Parathyroid adenoma (tissue), 2 donors: ENCODE measurements at regions not wholly inside any gene's neighbourhood (a gene's known extent, or its start where the extent isn't known, plus 50 kb on each side); places are given as distances from the start of the nearest gene placed in this dataset.

Source experiments
- H2AFZ ChIP-seq: fragments of 300-600 bp; sonication (generic); one replicate; pipeline ENCODE4 v1.7.0; 2017; ENCODE audit warnings: antibody characterized with exemption, mild to moderate bottlenecking
- H3K27ac ChIP-seq: fragments of 300-600 bp; sonication (generic); one replicate; pipeline ENCODE4 v1.7.0; 2017
- H3K27me3 ChIP-seq: fragments of 300-600 bp; sonication (generic); one replicate; pipeline ENCODE4 v1.7.0; 2017; ENCODE audit warnings: low read length; ENCODE audit not compliant: control insufficient read depth, insufficient read depth
- H3K36me3 ChIP-seq: fragments of 300-600 bp; sonication (generic); one replicate; pipeline ENCODE4 v1.7.0; 2017; ENCODE audit warnings: low read length; ENCODE audit not compliant: control insufficient read depth, insufficient read depth
- H3K4me1 ChIP-seq: fragments of 300-600 bp; sonication (generic); one replicate; pipeline ENCODE4 v1.7.0; 2017; ENCODE audit warnings: control low read depth
- H3K4me2 ChIP-seq: fragments of 300-600 bp; sonication (generic); one replicate; pipeline ENCODE4 v1.7.0; 2017; ENCODE audit warnings: low read length
- H3K4me3 ChIP-seq: fragments of 300-600 bp; sonication (generic); one replicate; pipeline ENCODE4 v1.7.0; 2017; ENCODE audit warnings: low read depth, low read length
- H3K79me2 ChIP-seq: fragments of 300-600 bp; sonication (generic); one replicate; pipeline ENCODE4 v1.7.0; 2017; ENCODE audit warnings: control low read depth
- H3K9ac ChIP-seq: fragments of 300-600 bp; sonication (generic); one replicate; pipeline ENCODE4 v1.7.0; 2017; ENCODE audit warnings: mild to moderate bottlenecking
- H3K9me3 ChIP-seq: fragments of 300-600 bp; sonication (generic); one replicate; pipeline ENCODE4 v1.7.0; 2017; ENCODE audit warnings: low read length; ENCODE audit not compliant: control insufficient read depth
- CTCF ChIP-seq: fragments of 300-600 bp; sonication (generic); IDR thresholded peaks from one replicate; pipeline ENCODE4 v1.7.0; 2017; ENCODE audit warnings: antibody characterized with exemption, mild to moderate bottlenecking
- donor health status: primary hyperparathyroidism.

- no peak overlapping the region for H3K4me3 ChIP-seq
- no peak for TF ChIP-seq CTCF
- H3K79me2 ChIP-seq, result no peaks in the 10 kb centered on the region
- H2AFZ ChIP-seq, result no peak overlapping the region
- H3K4me1 ChIP-seq, result no peaks in the 10 kb centered on the region
- no peaks in the 10 kb centered on the region for H3K27me3 ChIP-seq
- no peak overlapping the region for H3K9ac ChIP-seq
- no peak overlapping the region for H3K27ac ChIP-seq
- no peaks in the 10 kb centered on the region for H3K36me3 ChIP-seq
- no peak overlapping the region for H3K4me2 ChIP-seq
- H3K9me3 ChIP-seq, result no peaks in the 10 kb centered on the region
These were observed 558.7 kb downstream of the RAB38 start for GRCh38 chr11:87616511-87616910.

GRCh38 chr11:87604350-87604749 lies 566.6 kb downstream of the TMEM135 start:
- H3K4me2 ChIP-seq, result no peak overlapping the region
- no peak overlapping the region for H3K27ac ChIP-seq

GRCh38 chr11:87603887-87604286 lies 566.2 kb downstream of the TMEM135 start:
- Histone ChIP-seq H3K27me3 (no peaks in the 10 kb centered on the region), H3K27ac (no peak overlapping the region), H3K9ac (no peak overlapping the region), H3K4me1 (no peaks in the 10 kb centered on the region), H3K79me2 (no peaks in the 10 kb centered on the region), H2AFZ (no peak overlapping the region), H3K36me3 (no peaks in the 10 kb centered on the region), H3K4me2 (no peak overlapping the region), H3K4me3 (no peak overlapping the region), H3K9me3 (no peaks in the 10 kb centered on the region)
- no peak for TF ChIP-seq CTCF

More at GRCh38 chr11:87604350-87604749, 566.6 kb downstream of the TMEM135 start:
- no peak for TF ChIP-seq CTCF
- Histone ChIP-seq H3K27me3 (no peaks in the 10 kb centered on the region), H3K9ac (no peak overlapping the region), H3K79me2 (no peaks in the 10 kb centered on the region), H3K9me3 (no peaks in the 10 kb centered on the region), H3K36me3 (no peaks in the 10 kb centered on the region), H2AFZ (no peak overlapping the region), H3K4me3 (no peak overlapping the region), H3K4me1 (no peaks in the 10 kb centered on the region)

- H3K4me2 ChIP-seq, result no peak overlapping the region
These were observed 565.0 kb downstream of the TMEM135 start for GRCh38 chr11:87602776-87603175.

More at GRCh38 chr11:87602776-87603175, 565.0 kb downstream of the TMEM135 start:
- no peak for TF ChIP-seq CTCF
- Histone ChIP-seq H3K9ac (no peak overlapping the region), H3K27ac (no peak overlapping the region), H3K4me1 (no peaks in the 10 kb centered on the region), H2AFZ (no peak overlapping the region), H3K27me3 (no peaks in the 10 kb centered on the region), H3K9me3 (no peaks in the 10 kb centered on the region), H3K79me2 (no peaks in the 10 kb centered on the region), H3K4me3 (no peak overlapping the region), H3K36me3 (no peaks in the 10 kb centered on the region)
